B cell (primary cell): ENCODE measurements at regions not wholly inside any gene's neighbourhood (a gene's known extent, or its start where the extent isn't known, plus 50 kb on each side); places are given as distances from the start of the nearest gene placed in this dataset.

Source experiments
- ATAC-seq: fragments of 200-7000 bp; cut with Tn5 transposase; one replicate; pipeline ENCODE4 v1.10.0; 2021; ENCODE audit warnings: low read depth, mild to moderate bottlenecking, moderate number of reproducible peaks, moderate library complexity
- CTCF ChIA-PET: fragments of 350-600 bp; sonication (Branson Sonifier 250); formaldehyde crosslinking; loops from one replicate; lab custom pipeline; 2021; ENCODE audit warnings: antibody characterized with exemption, inconsistent platforms; lab: Charles Lee
- POLR2A ChIA-PET: fragments of 350-600 bp; sonication (Branson Sonifier 250); formaldehyde crosslinking; loops from one replicate; lab custom pipeline; 2021; ENCODE audit warnings: antibody characterized with exemption; lab: Charles Lee
- DNase-seq: peaks from one replicate; pipeline ENCODE4 v3.0.0; 2013
- H2AFZ ChIP-seq: 2 replicates; pipeline ENCODE4 v1.6.1; 2012; ENCODE audit warnings: mild to moderate bottlenecking, low read depth, low read length; ENCODE audit not compliant: insufficient read depth, poor library complexity, severe bottlenecking
- H3K27ac ChIP-seq, 2 donors: 1 replicate in 1 of 2; 2 replicates in 1 of 2; pipeline ENCODE4 v1.5.1; 2012 to 2013; ENCODE audit warnings: low read length in 2 of 2, mild to moderate bottlenecking in 2 of 2, moderate library complexity in 1 of 2
- H3K27me3 ChIP-seq, 4 experiments: fragments of 200-600 bp in 1 of 4; sonication (generic) in 1 of 4; replicated peaks in 1 of 4; 1 replicate in 2 of 4; 2 replicates in 2 of 4; pipeline versions ENCODE4 v1.6.1 to v1.7.0; 2013 to 2016; ENCODE audit warnings: low read length in 3 of 4, mild to moderate bottlenecking in 2 of 4, mixed read lengths in 1 of 4, moderate library complexity in 1 of 4; ENCODE audit not compliant: insufficient read depth in 4 of 4, control insufficient read depth in 3 of 4; ENCODE audit errors: control extremely low read depth in 1 of 4
- H3K36me3 ChIP-seq, 2 experiments: replicated peaks in 1 of 2; 1 replicate in 1 of 2; 2 replicates in 1 of 2; pipeline versions ENCODE4 v1.6.1 to v1.7.1; 2013; ENCODE audit warnings: low read length in 1 of 2; ENCODE audit not compliant: insufficient read depth in 2 of 2, control insufficient read depth in 1 of 2; ENCODE audit errors: control extremely low read depth in 1 of 2, extremely low read depth in 1 of 2
- H3K4me1 ChIP-seq, 2 donors: fragments of 200-600 bp in 1 of 2; sonication (generic) in 1 of 2; 1 replicate in 1 of 2; 2 replicates in 1 of 2; pipeline versions ENCODE4 v1.5.1 to v1.6.1; 2013 to 2017; ENCODE audit warnings: low read length in 2 of 2; ENCODE audit not compliant: control insufficient read depth in 2 of 2, insufficient read depth in 2 of 2
- H3K4me2 ChIP-seq: replicated peaks from 2 replicates; pipeline ENCODE3; 2012; ENCODE audit warnings: mild to moderate bottlenecking, low read depth, low read length; ENCODE audit not compliant: poor library complexity, severe bottlenecking
- H3K4me3 ChIP-seq, 5 experiments: fragments of 200-600 bp in 1 of 5; sonication (generic) in 1 of 5; 1 replicate in 3 of 5; 2 replicates in 2 of 5; pipeline versions ENCODE4 v1.5.1 to v1.7.0; 2011 to 2016; ENCODE audit warnings: low read length in 4 of 5, mild to moderate bottlenecking in 4 of 5, low read depth in 2 of 5, control low read depth in 1 of 5, moderate library complexity in 1 of 5; ENCODE audit not compliant: insufficient read depth in 1 of 5; ENCODE audit errors: control extremely low read depth in 1 of 5, extremely low read depth in 1 of 5
- H3K79me2 ChIP-seq: fragments of 200-600 bp; sonication (generic); one replicate; pipeline ENCODE4 v1.6.0; 2016; ENCODE audit warnings: low read length; ENCODE audit not compliant: control insufficient read depth, insufficient read depth
- H3K9ac ChIP-seq: fragments of 200-600 bp; sonication (generic); 2 replicates; pipeline ENCODE4 v1.6.1; 2017; ENCODE audit warnings: mild to moderate bottlenecking, low read length, moderate library complexity
- H3K9me3 ChIP-seq, 3 donors: one replicate each; pipeline versions ENCODE4 v1.6.1 to v1.7.1; 2013; ENCODE audit warnings: low read length in 2 of 3; ENCODE audit not compliant: control insufficient read depth in 2 of 3, insufficient read depth in 1 of 3; ENCODE audit errors: control extremely low read depth in 1 of 3
- H4K20me1 ChIP-seq: 2 replicates; pipeline ENCODE4 v1.6.0; 2012; ENCODE audit warnings: mild to moderate bottlenecking, low read length; ENCODE audit not compliant: insufficient read depth, control insufficient read depth, poor library complexity, severe bottlenecking
- H3K27ac Mint-ChIP-seq: one replicate; pipeline ENCODE4 v1.8.0; 2021; ENCODE audit warnings: mixed read lengths
- H3K27me3 Mint-ChIP-seq: one replicate; pipeline ENCODE4 v1.8.0; 2021; ENCODE audit warnings: mixed read lengths
- H3K4me1 Mint-ChIP-seq: one replicate; pipeline ENCODE4 v1.8.0; 2021; ENCODE audit warnings: mixed read lengths
- H3K4me3 Mint-ChIP-seq: one replicate; pipeline ENCODE4 v1.8.0; 2021; ENCODE audit warnings: mixed read lengths
- H3K9me3 Mint-ChIP-seq: one replicate; pipeline ENCODE4 v1.8.0; 2022; ENCODE audit warnings: mixed read lengths; ENCODE audit not compliant: insufficient read depth
- EZH2 ChIP-seq: IDR thresholded peaks from 2 replicates; pipeline ENCODE4 v1.6.1; 2012; ENCODE audit warnings: borderline replicate concordance, low read depth, mild to moderate bottlenecking, moderate library complexity, low read length; ENCODE audit not compliant: insufficient read depth, poor library complexity, severe bottlenecking
- WGBS: methylation state at CpG from one replicate; pipeline ENCODE4 v1.1.5; 2013; ENCODE audit warnings: missing lambda C conversion rate; ENCODE audit not compliant: insufficient coverage; 5-methylcytosine and 5-hydroxymethylcytosine counted together
- intact Hi-C: fragments of 100-400 bp; cut with micrococcal nuclease; formaldehyde crosslinking; loops from one replicate; pipeline ENCODE4 v1.10.0; 2022
- TF ChIP-seq, protein P1 (sequence below): fragments of 200-600 bp; IDR thresholded peaks from one replicate; pipeline ENCODE4 v1.8.0; 2022; ENCODE audit warnings: antibody characterized with exemption, mild to moderate bottlenecking

DNA sequence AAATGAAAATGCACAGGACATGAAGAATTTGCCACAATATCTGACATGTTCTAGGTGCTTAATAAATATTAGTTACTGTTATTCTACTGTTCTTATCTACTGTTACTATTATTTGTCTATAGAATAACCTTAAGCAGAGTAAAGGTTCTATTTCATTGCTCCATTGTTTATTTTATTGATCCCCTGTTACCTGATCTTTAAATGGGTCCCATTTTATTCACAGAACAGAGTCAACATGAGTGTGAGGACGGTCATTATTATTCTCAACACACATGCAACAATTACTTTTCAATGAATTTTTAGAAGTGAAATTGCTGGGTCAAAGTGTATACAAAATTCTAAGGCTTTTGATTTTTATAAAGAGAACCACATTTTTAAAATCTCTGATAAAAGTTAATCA lies 186.9 kb downstream of the AHR start:
- Histone ChIP-seq H3K4me2 (no peak overlapping the region), H3K79me2 (no peaks in the 10 kb centered on the region), H3K9ac (no peak overlapping the region), H4K20me1 (no peaks in the 10 kb centered on the region), H3K27me3 (no peaks in the 10 kb centered on the region), H3K27ac (no peak overlapping the region), H3K36me3 (no peaks in the 10 kb centered on the region), H3K9me3 (peaks cover 0 to 7% (median 0%) of the 10 kb centered on the region in 3 donors), H3K4me1 (no peaks in the 10 kb centered on the region), H2AFZ (no peak overlapping the region), H3K4me3 (no peak overlapping the region)
- H3K9me3 Mint-ChIP-seq: no peaks in the 10 kb centered on the region
- ATAC-seq (no peak), DNase-seq (no peak)
- no peak overlapping the region for H3K27ac Mint-ChIP-seq
- intact Hi-C loops: no loop called here
- no CpG with 5 or more reads among the region's 1 CpG for WGBS
- H3K4me1 Mint-ChIP-seq: no peaks in the 10 kb centered on the region
- ChIA-PET CTCF (no interaction called here), POLR2A (no interaction called here)
- H3K4me3 Mint-ChIP-seq: no peak overlapping the region
- TF ChIP-seq EZH2: no peak
- TF ChIP-seq, protein P1, sequence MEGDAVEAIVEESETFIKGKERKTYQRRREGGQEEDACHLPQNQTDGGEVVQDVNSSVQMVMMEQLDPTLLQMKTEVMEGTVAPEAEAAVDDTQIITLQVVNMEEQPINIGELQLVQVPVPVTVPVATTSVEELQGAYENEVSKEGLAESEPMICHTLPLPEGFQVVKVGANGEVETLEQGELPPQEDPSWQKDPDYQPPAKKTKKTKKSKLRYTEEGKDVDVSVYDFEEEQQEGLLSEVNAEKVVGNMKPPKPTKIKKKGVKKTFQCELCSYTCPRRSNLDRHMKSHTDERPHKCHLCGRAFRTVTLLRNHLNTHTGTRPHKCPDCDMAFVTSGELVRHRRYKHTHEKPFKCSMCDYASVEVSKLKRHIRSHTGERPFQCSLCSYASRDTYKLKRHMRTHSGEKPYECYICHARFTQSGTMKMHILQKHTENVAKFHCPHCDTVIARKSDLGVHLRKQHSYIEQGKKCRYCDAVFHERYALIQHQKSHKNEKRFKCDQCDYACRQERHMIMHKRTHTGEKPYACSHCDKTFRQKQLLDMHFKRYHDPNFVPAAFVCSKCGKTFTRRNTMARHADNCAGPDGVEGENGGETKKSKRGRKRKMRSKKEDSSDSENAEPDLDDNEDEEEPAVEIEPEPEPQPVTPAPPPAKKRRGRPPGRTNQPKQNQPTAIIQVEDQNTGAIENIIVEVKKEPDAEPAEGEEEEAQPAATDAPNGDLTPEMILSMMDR: no peak
- no peaks in the 10 kb centered on the region for H3K27me3 Mint-ChIP-seq

DNA sequence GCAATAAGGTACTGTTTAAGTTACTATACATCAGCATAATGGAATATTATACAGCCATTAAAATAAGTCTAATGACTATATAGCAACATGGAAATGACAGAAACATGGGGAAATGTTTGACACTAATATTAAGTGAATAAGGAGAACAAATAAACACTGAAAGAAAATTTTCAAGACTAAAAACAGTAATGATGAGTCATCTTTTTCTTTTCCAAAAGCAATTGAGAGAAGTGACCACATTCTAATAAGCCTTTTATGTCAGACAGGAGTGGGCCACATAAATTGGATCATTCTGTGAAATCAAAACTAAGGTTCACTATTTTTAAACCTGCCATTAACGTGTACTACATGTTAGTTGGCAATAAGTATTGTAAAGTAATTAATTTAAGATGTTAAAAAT lies 187.5 kb downstream of the AHR start:
- Histone ChIP-seq H3K4me1 (no peaks in the 10 kb centered on the region), H3K36me3 (no peaks in the 10 kb centered on the region), H3K79me2 (no peaks in the 10 kb centered on the region), H3K9me3 (peaks cover 0 to 7% (median 0%) of the 10 kb centered on the region in 3 donors), H4K20me1 (no peaks in the 10 kb centered on the region), H3K27ac (no peak overlapping the region), H3K9ac (no peak overlapping the region), H3K4me3 (no peak overlapping the region), H3K27me3 (no peaks in the 10 kb centered on the region), H2AFZ (no peak overlapping the region), H3K4me2 (no peak overlapping the region)
- ChIA-PET CTCF (no interaction called here), POLR2A (no interaction called here)
- Mint-ChIP-seq H3K4me3 (no peak overlapping the region), H3K9me3 (no peaks in the 10 kb centered on the region), H3K27me3 (no peaks in the 10 kb centered on the region), H3K27ac (no peak overlapping the region), H3K4me1 (no peaks in the 10 kb centered on the region)
- intact Hi-C loops: no loop called here
- no peak for ATAC-seq
- DNase-seq: no peak
- TF ChIP-seq EZH2: no peak
- TF ChIP-seq, protein P1: no peak
- WGBS: no CpG with 5 or more reads among the region's 1 CpG
